Ammon's horn (tissue), 1 donor: ENCODE measurements at regions not wholly inside any gene's neighbourhood (a gene's known extent, or its start where the extent isn't known, plus 50 kb on each side); places are given as distances from the start of the nearest gene placed in this dataset.
"Not testable (repeated sequence)": the region's sequence is repeated elsewhere in the genome, so short reads cannot be mapped to it uniquely, and the experiment has no call there.

Source experiments
- DNase-seq: peaks from one replicate; pipeline ENCODE4 v3.0.0-alpha.2; 2016; ENCODE audit warnings: low spot score

- DNase-seq, result no peak
Observed at GRCh38 chr14:38578278-38578681, 322.4 kb upstream of the CLEC14A start.

GRCh38 chr14:38567703-38568102, 311.8 kb upstream of the CLEC14A start:
- DNase-seq, result peak; percentile 4

- DNase-seq, result no peak
Observed at GRCh38 chr14:38561657-38562056, 305.8 kb upstream of the CLEC14A start.

GRCh38 chr14:38559711-38560110, 303.8 kb upstream of the CLEC14A start:
- no peak for DNase-seq

- DNase-seq, result not testable (repeated sequence)
Observed at GRCh38 chr14:38557391-38557790, 301.5 kb upstream of the CLEC14A start.

DNA sequence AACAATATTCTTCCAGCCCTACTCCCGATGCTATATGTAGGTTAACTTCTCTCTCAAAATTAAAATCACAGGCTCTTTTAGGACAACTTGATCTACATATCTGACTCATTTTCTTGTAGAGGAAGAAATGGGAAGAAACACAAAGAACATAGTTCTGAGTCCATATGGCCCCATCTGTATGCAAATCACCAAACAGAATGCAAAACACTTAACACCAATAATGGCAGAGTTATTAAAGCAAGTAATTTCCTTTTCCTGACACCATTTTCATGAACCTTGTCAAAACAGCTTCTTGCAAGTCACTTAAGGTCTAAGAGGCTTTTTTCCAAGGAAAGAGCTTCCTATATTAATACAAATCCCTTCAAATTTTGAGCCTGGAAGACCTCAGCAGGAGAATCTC, 300.4 kb upstream of the CLEC14A start:
- no peak for DNase-seq

- DNase-seq, result no peak
Observed at GRCh38 chr14:38554026-38554425, 298.1 kb upstream of the CLEC14A start.

- no peak for DNase-seq
Observed at GRCh38 chr14:38553586-38553985, 297.7 kb upstream of the CLEC14A start.

DNA sequence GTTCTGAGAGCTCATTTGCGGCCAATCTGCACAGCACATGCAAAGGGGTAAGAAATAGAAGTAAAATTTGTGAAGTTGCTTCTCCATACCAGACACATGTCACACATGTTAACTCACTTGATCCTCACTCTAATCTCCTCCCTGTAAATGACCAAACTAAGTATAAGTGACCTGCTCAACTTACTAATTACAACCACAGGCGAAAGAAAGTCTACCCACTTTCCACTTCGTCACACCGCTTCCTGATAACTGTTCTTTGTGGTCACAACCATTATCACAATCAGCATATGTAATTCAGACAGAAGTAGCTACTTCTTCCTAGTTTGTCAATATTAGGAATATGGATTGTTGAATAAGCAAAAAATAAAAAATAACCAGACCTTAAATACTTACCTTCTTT, 293.7 kb upstream of the CLEC14A start:
- DNase-seq, result no peak

GRCh38 chr14:38547961-38548490, 292.1 kb upstream of the CLEC14A start:
- no peak for DNase-seq

- no peak for DNase-seq
Observed at GRCh38 chr14:38546932-38547551, 291.1 kb upstream of the CLEC14A start.

GRCh38 chr14:38544776-38545175, 288.9 kb upstream of the CLEC14A start:
- no peak for DNase-seq

DNA sequence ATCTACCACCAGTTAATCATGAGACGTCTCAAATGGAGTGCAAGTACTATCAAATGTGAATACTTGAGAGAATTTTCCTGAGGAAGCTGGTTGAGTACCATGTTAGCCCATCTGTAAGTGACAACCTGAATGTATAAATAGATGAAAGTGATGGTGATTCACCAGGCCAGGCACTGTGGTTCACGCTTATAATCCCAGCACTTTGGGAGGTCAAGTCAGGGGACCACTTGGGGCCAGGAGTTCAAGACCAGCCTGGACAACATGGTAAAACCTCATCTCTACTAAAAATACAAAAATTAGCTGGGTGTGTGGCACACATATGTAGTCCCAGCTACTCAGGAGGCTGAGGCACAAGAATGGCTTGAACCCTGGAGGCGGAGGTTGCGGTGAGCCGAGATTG, 288.0 kb upstream of the CLEC14A start:
- not testable (repeated sequence) for DNase-seq

- not testable (repeated sequence) for DNase-seq
Observed at GRCh38 chr14:38538053-38538452, 282.2 kb upstream of the CLEC14A start.

DNA sequence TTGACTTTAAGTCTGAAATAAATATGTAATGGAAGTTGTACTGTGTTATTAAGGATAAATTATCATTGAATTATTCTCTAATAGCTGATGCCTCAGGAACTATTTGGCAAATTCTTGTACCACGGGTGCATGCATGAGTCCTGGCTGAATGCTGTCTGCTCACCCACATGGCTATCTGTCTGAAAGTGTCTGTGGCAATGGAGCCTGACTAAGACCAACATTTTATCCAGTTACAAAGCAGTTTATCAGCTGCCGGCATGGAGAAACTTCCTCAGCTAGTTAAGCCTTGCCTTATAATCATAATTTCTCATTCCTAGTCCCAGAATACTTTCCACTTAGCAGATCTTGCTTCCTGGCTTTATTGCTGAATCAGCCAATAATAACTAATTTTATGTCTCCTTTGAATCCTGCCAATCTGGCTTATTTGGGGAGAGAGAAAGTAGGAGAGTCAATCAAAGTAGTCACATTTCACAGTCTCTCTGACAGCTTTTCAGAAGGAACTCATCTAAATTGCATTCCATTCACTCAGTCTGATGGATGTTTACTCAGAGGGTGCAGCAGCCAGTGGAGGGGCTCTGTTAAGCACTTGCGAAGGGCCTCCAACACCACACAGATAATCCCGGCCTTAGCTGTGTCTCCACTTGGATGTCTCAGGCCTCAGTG, 280.6 kb upstream of the CLEC14A start:
- DNase-seq, result no peak

- no peak for DNase-seq
Observed at GRCh38 chr14:38528582-38528981, 272.7 kb upstream of the CLEC14A start.

GRCh38 chr14:38527502-38527878, 271.6 kb upstream of the CLEC14A start:
- no peak for DNase-seq

- DNase-seq, result no peak
Observed at GRCh38 chr14:38526826-38527501, 271.1 kb upstream of the CLEC14A start.

GRCh38 chr14:38524636-38525509, 269.0 kb upstream of the CLEC14A start:
- DNase-seq, result no peak

GRCh38 chr14:38522724-38523123, 266.8 kb upstream of the CLEC14A start:
- no peak for DNase-seq

- DNase-seq, result no peak
Observed at GRCh38 chr14:38521591-38521990, 265.7 kb upstream of the CLEC14A start.

- no peak for DNase-seq
Observed at GRCh38 chr14:38517426-38517825, 261.5 kb upstream of the CLEC14A start.
